H9 (cell line): ENCODE measurements at regions not wholly inside any gene's neighbourhood (a gene's known extent, or its start where the extent isn't known, plus 50 kb on each side); places are given as distances from the start of the nearest gene placed in this dataset.

Experiments
- DNase-seq: peaks from one replicate; pipeline ENCODE4 v3.0.0-alpha.2; 2017
- H2AFZ ChIP-seq: one replicate; pipeline ENCODE4 v1.6.1; 2013; ENCODE audit warnings: mild to moderate bottlenecking, low read length, control low read depth, moderate library complexity
- H2AK5ac ChIP-seq: 2 replicates; pipeline ENCODE4 v1.6.1; 2013; ENCODE audit warnings: low read length, control low read depth, mixed read lengths; ENCODE audit not compliant: insufficient read length
- H2BK120ac ChIP-seq: one replicate; pipeline ENCODE4 v1.6.1; 2013; ENCODE audit warnings: low read depth, mild to moderate bottlenecking, low read length, control low read depth, inconsistent platforms; ENCODE audit not compliant: poor library complexity, severe bottlenecking
- H2BK12ac ChIP-seq: 2 replicates; pipeline ENCODE4 v1.6.1; 2013; ENCODE audit warnings: low read length, control low read depth, mixed read lengths, low read depth; ENCODE audit not compliant: insufficient read length
- H2BK15ac ChIP-seq: 2 replicates; pipeline ENCODE4 v1.6.1; 2013; ENCODE audit warnings: low read depth, low read length, control low read depth
- H2BK20ac ChIP-seq: one replicate; pipeline ENCODE4 v1.6.1; 2013; ENCODE audit warnings: low read depth, mild to moderate bottlenecking, low read length, control low read depth, inconsistent platforms; ENCODE audit not compliant: poor library complexity, severe bottlenecking
- H2BK5ac ChIP-seq: 2 replicates; pipeline ENCODE4 v1.6.1; 2013; ENCODE audit warnings: low read length, control low read depth, mixed read lengths; ENCODE audit not compliant: insufficient read length
- H3K14ac ChIP-seq: 2 replicates; pipeline ENCODE4 v1.6.1; 2013; ENCODE audit warnings: low read length, control low read depth; ENCODE audit not compliant: insufficient read depth
- H3K18ac ChIP-seq: 2 replicates; pipeline ENCODE4 v1.6.1; 2013; ENCODE audit warnings: low read depth, mild to moderate bottlenecking, mixed read lengths, low read length, control low read depth; ENCODE audit not compliant: insufficient read length
- H3K23ac ChIP-seq: 2 replicates; pipeline ENCODE4 v1.6.1; 2013; ENCODE audit warnings: low read length, control low read depth, mixed read lengths, low read depth; ENCODE audit not compliant: insufficient read length
- H3K23me2 ChIP-seq: 2 replicates; pipeline ENCODE4 v1.6.1; 2013; ENCODE audit warnings: low read depth, mild to moderate bottlenecking, mixed read lengths, low read length, control low read depth; ENCODE audit not compliant: insufficient read length, poor library complexity, severe bottlenecking
- H3K27ac ChIP-seq: 2 replicates; pipeline ENCODE4 v1.5.1; 2013; ENCODE audit warnings: low read length, control low read depth, mixed read lengths, low read depth; ENCODE audit not compliant: insufficient read length
- H3K27me3 ChIP-seq: 2 replicates; pipeline ENCODE4 v1.6.1; 2013; ENCODE audit warnings: low read length, control low read depth, inconsistent platforms; ENCODE audit not compliant: insufficient read depth
- H3K4ac ChIP-seq: 2 replicates; pipeline ENCODE4 v1.6.1; 2013; ENCODE audit warnings: low read depth, mild to moderate bottlenecking, control low read depth, inconsistent platforms, low read length, moderate library complexity
- H3K4me1 ChIP-seq: 2 replicates; pipeline ENCODE4 v1.6.1; 2013; ENCODE audit warnings: low read length, control low read depth, inconsistent platforms; ENCODE audit not compliant: insufficient read depth
- H3K4me2 ChIP-seq: 2 replicates; pipeline ENCODE4 v1.6.1; 2013; ENCODE audit warnings: low read length, control low read depth, mixed read lengths; ENCODE audit not compliant: insufficient read length, insufficient read depth
- H3K56ac ChIP-seq: 2 replicates; pipeline ENCODE4 v1.6.1; 2013; ENCODE audit warnings: low read depth, mild to moderate bottlenecking, mixed read lengths, low read length, control low read depth; ENCODE audit not compliant: insufficient read length
- H3K79me1 ChIP-seq: 2 replicates; pipeline ENCODE4 v1.6.1; 2013; ENCODE audit warnings: low read depth, mild to moderate bottlenecking, moderate library complexity, low read length, control low read depth, inconsistent platforms; ENCODE audit not compliant: insufficient read depth, poor library complexity, severe bottlenecking
- H3K79me2 ChIP-seq: 2 replicates; pipeline ENCODE4 v1.6.1; 2013; ENCODE audit warnings: low read length, control low read depth, inconsistent platforms; ENCODE audit not compliant: insufficient read depth
- H3K9ac ChIP-seq: 2 replicates; pipeline ENCODE4 v1.6.1; 2013; ENCODE audit warnings: low read length, control low read depth, mixed read lengths; ENCODE audit not compliant: insufficient read length; ENCODE audit errors: extremely low read depth
- H3K9me3 ChIP-seq: one replicate; pipeline ENCODE4 v1.6.1; 2013; ENCODE audit warnings: low read depth, low read length, inconsistent platforms; ENCODE audit not compliant: control insufficient read depth
- H3T11ph ChIP-seq: one replicate; pipeline ENCODE4 v1.6.1; 2013; ENCODE audit warnings: mild to moderate bottlenecking, low read length, control low read depth, inconsistent platforms
- H4K20me1 ChIP-seq: one replicate; pipeline ENCODE4 v1.6.1; 2013; ENCODE audit not compliant: control insufficient read depth, insufficient read length, insufficient read depth
- H4K5ac ChIP-seq: 2 replicates; pipeline ENCODE4 v1.6.1; 2013; ENCODE audit warnings: low read depth, mild to moderate bottlenecking, mixed read lengths, low read length, control low read depth; ENCODE audit not compliant: insufficient read length
- H4K8ac ChIP-seq: replicated peaks from 2 replicates; pipeline ENCODE4 v1.6.1; 2013; ENCODE audit warnings: low read length, control low read depth, mixed read lengths, low read depth; ENCODE audit not compliant: insufficient read length
- H4K91ac ChIP-seq: 2 replicates; pipeline ENCODE4 v1.6.1; 2013; ENCODE audit warnings: low read depth, mild to moderate bottlenecking, moderate library complexity, mixed read lengths, low read length, control low read depth; ENCODE audit not compliant: insufficient read length
- H3K27ac Mint-ChIP-seq, 3 experiments: 2 replicates in 2 of 3; 3 replicates in 1 of 3; pipeline ENCODE4 v1.8.0; 2020 to 2021; ENCODE audit warnings: mixed read lengths in 3 of 3, mild to moderate bottlenecking in 1 of 3, moderate library complexity in 1 of 3
- H3K27me3 Mint-ChIP-seq: 2 replicates; pipeline ENCODE4 v1.8.0; 2021; ENCODE audit warnings: low read depth, mild to moderate bottlenecking, moderate library complexity, mixed read lengths
- H3K36me3 Mint-ChIP-seq, 3 experiments: 2 replicates in 2 of 3; 3 replicates in 1 of 3; pipeline ENCODE4 v1.8.0; 2020 to 2021; ENCODE audit warnings: low read depth in 3 of 3, mixed read lengths in 3 of 3; ENCODE audit not compliant: insufficient read depth in 1 of 3
- H3K4me1 Mint-ChIP-seq, 2 experiments: 2 replicates each; pipeline ENCODE4 v1.8.0; 2020; ENCODE audit warnings: mixed read lengths in 2 of 2
- H3K4me3 Mint-ChIP-seq, 2 experiments: 2 replicates in 1 of 2; 3 replicates in 1 of 2; pipeline ENCODE4 v1.8.0; 2020 to 2021; ENCODE audit warnings: mild to moderate bottlenecking in 2 of 2, mixed read lengths in 2 of 2, moderate library complexity in 1 of 2
- H3K9me3 Mint-ChIP-seq, 2 experiments: 2 replicates in 1 of 2; 3 replicates in 1 of 2; pipeline ENCODE4 v1.8.0; 2020; ENCODE audit warnings: mild to moderate bottlenecking in 2 of 2, mixed read lengths in 2 of 2, moderate library complexity in 1 of 2
- CTCF ChIP-seq: fragments of 200-600 bp; sonication (generic); conservative IDR thresholded peaks from 3 replicates; pipeline ENCODE4 v1.8.0; 2021; ENCODE audit warnings: antibody characterized with exemption, mild to moderate bottlenecking
- WGBS: extraction: QIAGEN DNeasy Blood & Tissue Kit; methylation state at CpG from one replicate; pipeline ENCODE4 v1.1.7; 2013; ENCODE audit warnings: missing lambda C conversion rate, low lambda C conversion rate, mixed read lengths; ENCODE audit not compliant: insufficient read length; ENCODE audit errors: extremely low coverage; 5-methylcytosine and 5-hydroxymethylcytosine counted together

- H3K36me3 Mint-ChIP-seq, result peaks cover 0 to 7% (median 0%) of the 10 kb centered on the region in 3 experiments; a peak in 2 of 7 replicates
- Histone ChIP-seq H2BK120ac (no peak overlapping the region), H4K8ac (no peak overlapping the region), H3K18ac (no peak overlapping the region), H3K9ac (no peak overlapping the region), H2BK20ac (no peak overlapping the region), H4K91ac (no peak overlapping the region), H3K79me1 (no peaks in the 10 kb centered on the region), H3K4me1 (no peaks in the 10 kb centered on the region; the same call in 1 of the 2 replicates), H4K20me1 (no peaks in the 10 kb centered on the region), H3K9me3 (no peaks in the 10 kb centered on the region), H3K4me2 (no peak overlapping the region), H3K27ac (no peak overlapping the region), H2AFZ (no peak overlapping the region), H3K56ac (no peak overlapping the region), H2AK5ac (no peak overlapping the region), H3K14ac (no peak overlapping the region), H3K23ac (no peak overlapping the region), H2BK5ac (no peak overlapping the region), H3K23me2 (no peaks in the 10 kb centered on the region), H3K4ac (no peak overlapping the region), H4K5ac (no peak overlapping the region), H3K27me3 (no peaks in the 10 kb centered on the region), H2BK12ac (no peak overlapping the region), H3T11ph (no peak overlapping the region), H2BK15ac (no peak overlapping the region), H3K79me2 (no peaks in the 10 kb centered on the region; the same call in 1 of the 2 replicates)
- WGBS, result no CpG with 5 or more reads among the region's 8 CpGs
- no peak for DNase-seq
- peaks cover 3 to 4% of the 10 kb centered on the region in 2 experiments; a peak in 3 of 4 replicates for H3K4me1 Mint-ChIP-seq
- H3K27me3 Mint-ChIP-seq, result no peaks in the 10 kb centered on the region
- no peak overlapping the region for H3K27ac Mint-ChIP-seq
- TF ChIP-seq CTCF, result no peak
- peaks cover 6 to 7% of the 10 kb centered on the region in 2 experiments; a peak in 4 of 5 replicates for H3K9me3 Mint-ChIP-seq
- no peak overlapping the region for H3K4me3 Mint-ChIP-seq
These were observed 736.6 kb upstream of the HS6ST1 start for GRCh38 chr2:129055242-129055641.
